Astrocyte (in vitro differentiated cells and primary cell): ENCODE measurements at regions not wholly inside any gene's neighbourhood (a gene's known extent, or its start where the extent isn't known, plus 50 kb on each side); places are given as distances from the start of the nearest gene placed in this dataset.

Source experiments
- CTCF ChIP-seq: IDR thresholded peaks from 2 replicates; pipeline ENCODE4 v1.5.1; 2011; ENCODE audit warnings: low read depth, mild to moderate bottlenecking, inconsistent platforms, low read length, moderate library complexity; ENCODE audit not compliant: insufficient read depth
- EZH2 ChIP-seq: IDR thresholded peaks from 2 replicates; pipeline ENCODE4 v1.6.1; 2012; ENCODE audit warnings: mild to moderate bottlenecking, low read length, inconsistent platforms; ENCODE audit not compliant: insufficient read depth

GRCh38 chr4:34432706-34433105 lies 1811.6 kb downstream of the ARAP2 start:
- TF ChIP-seq CTCF (no peak), EZH2 (no peak)
